Neural progenitor cell (in vitro differentiated cells): ENCODE measurements at regions not wholly inside any gene's neighbourhood (a gene's known extent, or its start where the extent isn't known, plus 50 kb on each side); places are given as distances from the start of the nearest gene placed in this dataset.

Experiments used
- EZH2 ChIP-seq: fragments of 200-600 bp; sonication (generic); IDR thresholded peaks from 2 replicates; pipeline ENCODE4 v1.6.1; 2017; ENCODE audit warnings: antibody characterized with exemption, mild to moderate bottlenecking, moderate library complexity
- EZH2phosphoT487 ChIP-seq: fragments of 200-600 bp; sonication (generic); IDR thresholded peaks from 2 replicates; pipeline ENCODE4 v1.6.1; 2017; ENCODE audit warnings: antibody characterized with exemption
- TF ChIP-seq, protein P1 (sequence below): fragments of 200-600 bp; sonication (generic); IDR thresholded peaks from 2 replicates; pipeline ENCODE4 v1.5.1; 2017; ENCODE audit warnings: antibody characterized with exemption, mild to moderate bottlenecking

DNA sequence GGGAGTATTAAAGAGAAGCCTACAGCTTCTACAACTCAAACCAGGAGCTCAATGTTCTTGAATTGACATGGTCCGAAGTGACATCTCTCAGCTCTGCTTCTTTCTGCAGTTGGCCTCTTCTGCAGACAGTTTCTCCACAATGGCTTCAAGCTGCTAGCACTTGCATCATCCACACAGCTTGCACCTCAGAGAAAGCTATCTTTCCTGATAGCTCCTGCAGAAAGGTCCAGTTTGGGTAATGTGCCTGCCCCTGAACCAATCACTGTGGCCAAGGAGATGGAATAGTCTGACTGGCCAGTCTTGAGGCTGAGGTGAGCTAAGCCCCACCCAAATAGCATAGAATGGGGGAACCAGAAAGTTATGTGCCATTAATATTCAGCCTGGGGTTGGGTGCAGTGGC, 95.8 kb upstream of the ABCA1 start:
- TF ChIP-seq, protein P1, sequence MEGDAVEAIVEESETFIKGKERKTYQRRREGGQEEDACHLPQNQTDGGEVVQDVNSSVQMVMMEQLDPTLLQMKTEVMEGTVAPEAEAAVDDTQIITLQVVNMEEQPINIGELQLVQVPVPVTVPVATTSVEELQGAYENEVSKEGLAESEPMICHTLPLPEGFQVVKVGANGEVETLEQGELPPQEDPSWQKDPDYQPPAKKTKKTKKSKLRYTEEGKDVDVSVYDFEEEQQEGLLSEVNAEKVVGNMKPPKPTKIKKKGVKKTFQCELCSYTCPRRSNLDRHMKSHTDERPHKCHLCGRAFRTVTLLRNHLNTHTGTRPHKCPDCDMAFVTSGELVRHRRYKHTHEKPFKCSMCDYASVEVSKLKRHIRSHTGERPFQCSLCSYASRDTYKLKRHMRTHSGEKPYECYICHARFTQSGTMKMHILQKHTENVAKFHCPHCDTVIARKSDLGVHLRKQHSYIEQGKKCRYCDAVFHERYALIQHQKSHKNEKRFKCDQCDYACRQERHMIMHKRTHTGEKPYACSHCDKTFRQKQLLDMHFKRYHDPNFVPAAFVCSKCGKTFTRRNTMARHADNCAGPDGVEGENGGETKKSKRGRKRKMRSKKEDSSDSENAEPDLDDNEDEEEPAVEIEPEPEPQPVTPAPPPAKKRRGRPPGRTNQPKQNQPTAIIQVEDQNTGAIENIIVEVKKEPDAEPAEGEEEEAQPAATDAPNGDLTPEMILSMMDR: no peak
- TF ChIP-seq EZH2: no peak
- no peak for TF ChIP-seq EZH2phosphoT487
